Cardiac muscle cell (in vitro differentiated cells and primary cell): ENCODE measurements at regions not wholly inside any gene's neighbourhood (a gene's known extent, or its start where the extent isn't known, plus 50 kb on each side); places are given as distances from the start of the nearest gene placed in this dataset.

Experiments used
- DNase-seq, 2 donors: peaks; one replicate each; pipeline versions ENCODE4 v3.0.0 to v3.0.0-alpha.2; 2010 to 2017; ENCODE audit warnings: low read depth in 1 of 2, low spot score in 1 of 2
- H3K27ac ChIP-seq: fragments of 200-600 bp; sonication (generic); 2 replicates; pipeline ENCODE4 v1.5.1; 2016
- H3K27me3 ChIP-seq: fragments of 200-600 bp; sonication (generic); 2 replicates; pipeline ENCODE4 v1.6.0; 2016; ENCODE audit warnings: control low read depth
- H3K36me3 ChIP-seq: fragments of 200-600 bp; sonication (generic); 2 replicates; pipeline ENCODE4 v1.5.1; 2016; ENCODE audit warnings: control low read depth
- H3K4me1 ChIP-seq: fragments of 200-600 bp; sonication (generic); 2 replicates; pipeline ENCODE4 v1.8.1; 2017; ENCODE audit warnings: low read depth, mild to moderate bottlenecking, mixed run types
- H3K4me3 ChIP-seq: fragments of 200-600 bp; sonication (generic); 2 replicates; pipeline ENCODE4 v1.5.1; 2016; ENCODE audit warnings: mild to moderate bottlenecking
- H3K9me3 ChIP-seq: fragments of 200-600 bp; sonication (generic); 2 replicates; pipeline ENCODE4 v1.5.1; 2017; ENCODE audit warnings: low read depth, mild to moderate bottlenecking, control low read depth
- CTCF ChIP-seq: IDR thresholded peaks from 2 replicates; pipeline ENCODE4 v1.5.1; 2012; ENCODE audit warnings: low read depth, mild to moderate bottlenecking, low read length

- no peaks in the 10 kb centered on the region for H3K4me1 ChIP-seq
- no peaks in the 10 kb centered on the region for H3K36me3 ChIP-seq
These were observed 135.2 kb upstream of the FAM9C start for GRCh38 chrX:13179586-13179985.

GRCh38 chrX:13179100-13179499, 134.7 kb upstream of the FAM9C start:
- H3K27me3 ChIP-seq: no peaks in the 10 kb centered on the region
- H3K4me1 ChIP-seq: no peaks in the 10 kb centered on the region
- no peak overlapping the region for H3K4me3 ChIP-seq
- no peaks in the 10 kb centered on the region for H3K9me3 ChIP-seq
- H3K36me3 ChIP-seq: no peaks in the 10 kb centered on the region
- no peak for DNase-seq
- TF ChIP-seq CTCF: no peak
- H3K27ac ChIP-seq: no peak overlapping the region

More at GRCh38 chrX:13179586-13179985, 135.2 kb upstream of the FAM9C start:
- H3K27ac ChIP-seq: no peak overlapping the region
- H3K27me3 ChIP-seq: no peaks in the 10 kb centered on the region
- no peaks in the 10 kb centered on the region for H3K9me3 ChIP-seq
- no peak overlapping the region for H3K4me3 ChIP-seq
- no peak for TF ChIP-seq CTCF
- DNase-seq: no peak

- no peak for DNase-seq
- TF ChIP-seq CTCF: no peak
- H3K27me3 ChIP-seq: no peaks in the 10 kb centered on the region
These were observed 133.6 kb upstream of the FAM9C start for GRCh38 chrX:13177921-13178566.

GRCh38 chrX:13175056-13175455, 130.6 kb upstream of the FAM9C start:
- no peaks in the 10 kb centered on the region for H3K27me3 ChIP-seq
- H3K36me3 ChIP-seq: no peaks in the 10 kb centered on the region
- H3K4me3 ChIP-seq: no peak overlapping the region
- no peak for TF ChIP-seq CTCF
- no peaks in the 10 kb centered on the region for H3K4me1 ChIP-seq
- no peaks in the 10 kb centered on the region for H3K9me3 ChIP-seq
- no peak for DNase-seq
- no peak overlapping the region for H3K27ac ChIP-seq

More at GRCh38 chrX:13177921-13178566, 133.6 kb upstream of the FAM9C start:
- no peaks in the 10 kb centered on the region for H3K36me3 ChIP-seq
- no peaks in the 10 kb centered on the region for H3K9me3 ChIP-seq
- no peaks in the 10 kb centered on the region for H3K4me1 ChIP-seq
- no peak overlapping the region for H3K4me3 ChIP-seq
- H3K27ac ChIP-seq: no peak overlapping the region

- no peak for DNase-seq
- no peaks in the 10 kb centered on the region for H3K4me1 ChIP-seq
- H3K27ac ChIP-seq: no peak overlapping the region
- H3K9me3 ChIP-seq: no peaks in the 10 kb centered on the region
- no peak for TF ChIP-seq CTCF
- H3K36me3 ChIP-seq: no peaks in the 10 kb centered on the region
- H3K4me3 ChIP-seq: no peak overlapping the region
- H3K27me3 ChIP-seq: no peaks in the 10 kb centered on the region
These were observed 126.6 kb upstream of the FAM9C start for GRCh38 chrX:13170966-13171558.
